Mammary epithelial cell (primary cell): ENCODE measurements at regions not wholly inside any gene's neighbourhood (a gene's known extent, or its start where the extent isn't known, plus 50 kb on each side); places are given as distances from the start of the nearest gene placed in this dataset.

Experiments
- EZH2 ChIP-seq: IDR thresholded peaks from 2 replicates; pipeline ENCODE4 v1.6.1; 2012; ENCODE audit warnings: low read length, inconsistent platforms, borderline replicate concordance
- TF ChIP-seq, protein P1 (sequence below), 2 donors: IDR thresholded peaks in 1 of 2; conservative IDR thresholded peaks in 1 of 2; 2 replicates each; pipeline ENCODE4 v1.5.1; 2011 to 2012; ENCODE audit warnings: inconsistent platforms in 2 of 2, low read length in 2 of 2, mild to moderate bottlenecking in 2 of 2, control low read depth in 1 of 2, low read depth in 1 of 2; ENCODE audit not compliant: insufficient read depth in 1 of 2; ENCODE audit errors: extremely low read depth in 1 of 2

DNA sequence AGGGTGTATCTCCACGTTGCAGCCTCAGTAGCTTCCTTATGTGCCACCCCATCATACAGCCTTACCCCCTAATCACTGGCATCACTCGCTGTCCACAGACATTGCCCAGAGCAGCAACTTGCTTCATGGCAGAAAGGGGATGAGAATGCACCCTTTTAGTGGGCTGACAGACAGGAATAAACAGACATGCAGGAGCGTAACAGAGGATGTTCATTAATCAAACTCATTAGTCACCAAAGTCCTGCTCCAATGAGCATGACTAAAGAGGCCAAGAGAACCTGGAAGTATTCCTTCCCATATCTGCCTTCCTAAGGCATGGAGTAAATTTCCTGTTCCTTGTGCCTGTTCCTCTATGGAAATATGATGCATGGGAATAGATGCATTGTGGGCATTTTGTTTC is 197.0 kb downstream of the PHLDA1 start:
- TF ChIP-seq, protein P1, sequence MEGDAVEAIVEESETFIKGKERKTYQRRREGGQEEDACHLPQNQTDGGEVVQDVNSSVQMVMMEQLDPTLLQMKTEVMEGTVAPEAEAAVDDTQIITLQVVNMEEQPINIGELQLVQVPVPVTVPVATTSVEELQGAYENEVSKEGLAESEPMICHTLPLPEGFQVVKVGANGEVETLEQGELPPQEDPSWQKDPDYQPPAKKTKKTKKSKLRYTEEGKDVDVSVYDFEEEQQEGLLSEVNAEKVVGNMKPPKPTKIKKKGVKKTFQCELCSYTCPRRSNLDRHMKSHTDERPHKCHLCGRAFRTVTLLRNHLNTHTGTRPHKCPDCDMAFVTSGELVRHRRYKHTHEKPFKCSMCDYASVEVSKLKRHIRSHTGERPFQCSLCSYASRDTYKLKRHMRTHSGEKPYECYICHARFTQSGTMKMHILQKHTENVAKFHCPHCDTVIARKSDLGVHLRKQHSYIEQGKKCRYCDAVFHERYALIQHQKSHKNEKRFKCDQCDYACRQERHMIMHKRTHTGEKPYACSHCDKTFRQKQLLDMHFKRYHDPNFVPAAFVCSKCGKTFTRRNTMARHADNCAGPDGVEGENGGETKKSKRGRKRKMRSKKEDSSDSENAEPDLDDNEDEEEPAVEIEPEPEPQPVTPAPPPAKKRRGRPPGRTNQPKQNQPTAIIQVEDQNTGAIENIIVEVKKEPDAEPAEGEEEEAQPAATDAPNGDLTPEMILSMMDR (conservative IDR thresholded peaks at IDR 0.05 in 1 of 2, IDR thresholded peaks at IDR 0.05 in 1 of 2; ENCODE audit: extremely low read depth in 1 of 2, insufficient read depth in 1 of 2, low read depth in 1 of 2, low read length in 2 of 2) = no peak
- TF ChIP-seq EZH2 = no peak
